PC-3 (cell line): ENCODE measurements at regions not wholly inside any gene's neighbourhood (a gene's known extent, or its start where the extent isn't known, plus 50 kb on each side); places are given as distances from the start of the nearest gene placed in this dataset.

Experiments used
- ATAC-seq: fragments of 200-7000 bp; cut with Tn5 transposase; 2 replicates; pipeline ENCODE4 v1.9.1; 2020; ENCODE audit warnings: mild to moderate bottlenecking, moderate library complexity
- BruUV-seq: library from RNA; stranded (reverse); fragments of 400-500 nt; replicated peaks from 2 replicates; lab custom pipeline; 2021; lab: Mats Ljungman, UMichigan
- CTCF ChIA-PET: fragments of 300-600 bp; sonication (Branson Sonifier 250); formaldehyde crosslinking; loops from one replicate; lab custom pipeline; 2022; ENCODE audit warnings: antibody characterized with exemption; lab: Charles Lee
- POLR2A ChIA-PET: fragments of 300-600 bp; sonication (Branson Sonifier 250); formaldehyde crosslinking; loops from one replicate; lab custom pipeline; 2022; ENCODE audit warnings: antibody characterized with exemption; ENCODE audit not compliant: unreplicated experiment; lab: Charles Lee
- DNase-seq: peaks from one replicate; pipeline ENCODE4 v3.0.0-alpha.2; 2015
- H2AFZ ChIP-seq: fragments of 300-600 bp; sonication (generic); 2 replicates; pipeline ENCODE4 v1.6.0; 2016; ENCODE audit warnings: antibody characterized with exemption, low read length
- H3F3A ChIP-seq: fragments of 300-600 bp; sonication (generic); one replicate; pipeline ENCODE4 v1.6.0; 2017; ENCODE audit warnings: antibody characterized with exemption, low read length, control low read depth, mild to moderate bottlenecking; ENCODE audit not compliant: unreplicated experiment
- H3K27ac ChIP-seq: fragments of 300-600 bp; sonication (generic); 2 replicates; pipeline ENCODE4 v1.5.1; 2016; ENCODE audit warnings: mild to moderate bottlenecking, low read length
- H3K27me3 ChIP-seq: fragments of 300-600 bp; sonication (generic); 2 replicates; pipeline ENCODE4 v1.6.1; 2016; ENCODE audit warnings: low read length, mixed read lengths
- H3K36me3 ChIP-seq: fragments of 300-600 bp; sonication (generic); 2 replicates; pipeline ENCODE4 v1.6.1; 2016; ENCODE audit warnings: low read depth, mixed run types, low read length, mixed read lengths
- H3K4me1 ChIP-seq: fragments of 300-600 bp; sonication (generic); 2 replicates; pipeline ENCODE4 v1.5.1; 2016; ENCODE audit warnings: low read length; ENCODE audit not compliant: insufficient read depth
- H3K4me2 ChIP-seq: fragments of 300-600 bp; sonication (generic); 2 replicates; pipeline ENCODE4 v1.6.0; 2016; ENCODE audit warnings: low read length
- H3K4me3 ChIP-seq: fragments of 300-600 bp; sonication (generic); 2 replicates; pipeline ENCODE4 v1.5.1; 2016; ENCODE audit warnings: mild to moderate bottlenecking, low read length, mixed read lengths
- H3K79me2 ChIP-seq: fragments of 300-600 bp; sonication (generic); 2 replicates; pipeline ENCODE4 v1.6.1; 2017; ENCODE audit warnings: low read length, mixed read lengths
- H3K9ac ChIP-seq: fragments of 300-600 bp; sonication (generic); 2 replicates; pipeline ENCODE4 v1.6.0; 2016; ENCODE audit warnings: mild to moderate bottlenecking, low read length
- H3K9me2 ChIP-seq: fragments of 300-600 bp; sonication (generic); replicated peaks from 2 replicates; pipeline ENCODE4 v1.6.1; 2016; ENCODE audit warnings: mixed run types, low read length, mixed read lengths
- H3K9me3 ChIP-seq: fragments of 300-600 bp; sonication (generic); 2 replicates; pipeline ENCODE4 v1.6.1; 2016; ENCODE audit warnings: low read length, mixed read lengths
- H4K20me1 ChIP-seq: fragments of 300-600 bp; sonication (generic); 2 replicates; pipeline ENCODE4 v1.6.1; 2016; ENCODE audit warnings: low read length, mixed read lengths
- CTCF ChIP-seq: fragments of 300-600 bp; sonication (generic); conservative IDR thresholded peaks from 2 replicates; pipeline ENCODE4 v1.5.1; 2017; ENCODE audit warnings: antibody characterized with exemption, low read depth, mild to moderate bottlenecking, low read length
- EZH2 ChIP-seq: fragments of 300-600 bp; sonication (generic); IDR thresholded peaks from one replicate; pipeline ENCODE4 v1.6.1; 2017; ENCODE audit warnings: antibody characterized with exemption, mild to moderate bottlenecking, low read length; ENCODE audit not compliant: unreplicated experiment
- EZH2phosphoT487 ChIP-seq: fragments of 300-600 bp; sonication (generic); IDR thresholded peaks from 2 replicates; pipeline ENCODE4 v1.6.1; 2018; ENCODE audit warnings: mild to moderate bottlenecking, antibody characterized with exemption, low read length, borderline replicate concordance
- intact Hi-C: fragments of 100-400 bp; cut with micrococcal nuclease; formaldehyde crosslinking; loops from 2 replicates; pipeline ENCODE4 v1.9.0; 2023

GRCh38 chrX:147637190-147637589, 274.5 kb upstream of the FMR1 start:
- no peaks in the 10 kb centered on the region for H3K9me2 ChIP-seq
- H3K4me2 ChIP-seq, result no peak overlapping the region
- no peak overlapping the region for H3K4me3 ChIP-seq
- H3K9ac ChIP-seq, result no peak overlapping the region
- no peaks in the 10 kb centered on the region for H3K27me3 ChIP-seq
- intact Hi-C loops, result no loop called here
- CTCF ChIA-PET, result no interaction called here
- H2AFZ ChIP-seq, result no peak overlapping the region
- no TSS peak for BruUV-seq
- H3F3A ChIP-seq, result no peaks in the 10 kb centered on the region
- no peaks in the 10 kb centered on the region for H3K4me1 ChIP-seq
- DNase-seq (no peak), ATAC-seq (no peak)
- no peaks in the 10 kb centered on the region for H3K36me3 ChIP-seq
- no peaks in the 10 kb centered on the region for H4K20me1 ChIP-seq
- no peaks in the 10 kb centered on the region for H3K79me2 ChIP-seq
- no peaks in the 10 kb centered on the region for H3K9me3 ChIP-seq
- POLR2A ChIA-PET, result no interaction called here
- H3K27ac ChIP-seq, result no peak overlapping the region
- TF ChIP-seq EZH2 (no peak), CTCF (no peak), EZH2phosphoT487 (no peak)

- Histone ChIP-seq H3K27ac (no peak overlapping the region), H3K79me2 (no peaks in the 10 kb centered on the region), H3K4me1 (no peaks in the 10 kb centered on the region), H3K27me3 (no peaks in the 10 kb centered on the region), H3K9me3 (no peaks in the 10 kb centered on the region), H3K9me2 (no peaks in the 10 kb centered on the region), H3K36me3 (no peaks in the 10 kb centered on the region), H3K9ac (no peak overlapping the region), H3F3A (no peaks in the 10 kb centered on the region), H3K4me2 (no peak overlapping the region), H3K4me3 (no peak overlapping the region), H2AFZ (no peak overlapping the region), H4K20me1 (no peaks in the 10 kb centered on the region)
- no peak for DNase-seq
- intact Hi-C loops, result no loop called here
- TF ChIP-seq EZH2phosphoT487 (no peak), CTCF (no peak), EZH2 (no peak)
- POLR2A ChIA-PET, result no interaction called here
- no peak for ATAC-seq
- CTCF ChIA-PET, result no interaction called here
- no TSS peak for BruUV-seq
Measured at GRCh38 chrX:147646949-147647723, 264.6 kb upstream of the FMR1 start.

GRCh38 chrX:147675819-147676218, 235.9 kb upstream of the FMR1 start:
- CTCF ChIA-PET, result no interaction called here
- H4K20me1 ChIP-seq, result no peaks in the 10 kb centered on the region
- H2AFZ ChIP-seq, result no peak overlapping the region
- no peak overlapping the region for H3K27ac ChIP-seq
- H3K9me3 ChIP-seq, result no peaks in the 10 kb centered on the region
- H3K79me2 ChIP-seq, result no peaks in the 10 kb centered on the region
- intact Hi-C loops, result no loop called here
- H3F3A ChIP-seq, result no peaks in the 10 kb centered on the region
- DNase-seq (no peak), ATAC-seq (no peak)
- BruUV-seq, result no TSS peak
- no peaks in the 10 kb centered on the region for H3K36me3 ChIP-seq
- H3K4me1 ChIP-seq, result no peaks in the 10 kb centered on the region
- H3K27me3 ChIP-seq, result no peaks in the 10 kb centered on the region
- H3K9ac ChIP-seq, result no peak overlapping the region
- H3K4me3 ChIP-seq, result no peak overlapping the region
- no peak overlapping the region for H3K4me2 ChIP-seq
- POLR2A ChIA-PET, result no interaction called here
- no peaks in the 10 kb centered on the region for H3K9me2 ChIP-seq
- TF ChIP-seq CTCF, result no peak
- TF ChIP-seq EZH2, result no peak
- no peak for TF ChIP-seq EZH2phosphoT487
